A549 (cell line): ENCODE measurements at regions not wholly inside any gene's neighbourhood (a gene's known extent, or its start where the extent isn't known, plus 50 kb on each side); places are given as distances from the start of the nearest gene placed in this dataset.

Source experiments
- BHLHE40 ChIP-seq: IDR thresholded peaks from 2 replicates; pipeline ENCODE4 v1.6.1; 2012; ENCODE audit warnings: low read depth, low read length, inconsistent platforms
- CHD4 ChIP-seq: fragments of 200-600 bp; sonication (generic); IDR thresholded peaks from 2 replicates; pipeline ENCODE4 v1.6.1; 2016; ENCODE audit warnings: antibody characterized with exemption, mild to moderate bottlenecking, borderline replicate concordance
- POLR2A ChIP-seq: IDR thresholded peaks from 2 replicates; pipeline ENCODE4 v1.6.1; 2012; ENCODE audit warnings: mild to moderate bottlenecking, low read length
- TF ChIP-seq, protein P1 (sequence below): fragments of 150-350 bp; IDR thresholded peaks from 2 replicates; pipeline ENCODE4 v1.6.1; 2014; ENCODE audit warnings: low read depth, mild to moderate bottlenecking, low read length

DNA sequence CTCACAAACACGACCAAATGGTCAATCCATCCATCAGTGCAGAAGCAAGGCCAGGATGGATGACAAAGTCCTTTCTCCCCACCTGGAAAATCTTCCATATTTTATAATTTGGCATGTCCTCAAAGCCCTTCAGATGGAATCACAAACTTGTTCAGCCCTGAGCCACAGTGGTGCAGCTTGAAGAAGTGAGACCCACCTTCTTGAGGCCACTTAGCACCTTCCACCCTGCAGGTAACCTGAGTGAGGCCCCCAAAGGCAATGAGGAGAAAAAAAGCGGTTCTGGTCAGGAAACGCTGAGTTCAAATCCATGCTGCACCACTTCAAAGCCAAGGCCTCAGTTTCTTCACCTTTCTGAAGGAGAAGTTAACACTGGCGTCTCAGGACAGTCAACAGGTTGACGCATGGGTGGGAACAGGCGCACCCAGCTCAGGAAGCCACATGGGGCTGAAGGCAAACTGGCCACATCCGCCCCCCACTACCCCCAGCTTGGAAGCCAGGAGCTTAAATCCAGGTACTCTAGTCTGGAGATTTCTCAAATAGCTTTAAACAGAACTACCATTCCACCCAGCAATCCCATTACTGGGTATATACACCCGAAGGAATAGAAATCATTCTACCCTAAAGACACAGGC is 320.4 kb downstream of the BCL11B start:
- TF ChIP-seq, protein P1, sequence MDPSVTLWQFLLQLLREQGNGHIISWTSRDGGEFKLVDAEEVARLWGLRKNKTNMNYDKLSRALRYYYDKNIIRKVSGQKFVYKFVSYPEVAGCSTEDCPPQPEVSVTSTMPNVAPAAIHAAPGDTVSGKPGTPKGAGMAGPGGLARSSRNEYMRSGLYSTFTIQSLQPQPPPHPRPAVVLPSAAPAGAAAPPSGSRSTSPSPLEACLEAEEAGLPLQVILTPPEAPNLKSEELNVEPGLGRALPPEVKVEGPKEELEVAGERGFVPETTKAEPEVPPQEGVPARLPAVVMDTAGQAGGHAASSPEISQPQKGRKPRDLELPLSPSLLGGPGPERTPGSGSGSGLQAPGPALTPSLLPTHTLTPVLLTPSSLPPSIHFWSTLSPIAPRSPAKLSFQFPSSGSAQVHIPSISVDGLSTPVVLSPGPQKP: no peak
- no peak for TF ChIP-seq CHD4
- no peak for TF ChIP-seq POLR2A
- no peak for TF ChIP-seq BHLHE40
